HG02885 (cell line): ENCODE measurements at regions not wholly inside any gene's neighbourhood (a gene's known extent, or its start where the extent isn't known, plus 50 kb on each side); places are given as distances from the start of the nearest gene placed in this dataset.

Source experiments
- ATAC-seq: cut with Tn5 transposase; IDR thresholded peaks from one replicate; pipeline ENCODE4 v1.9.1; 2021; ENCODE audit warnings: mild to moderate bottlenecking; ENCODE audit not compliant: unreplicated experiment, poor library complexity

- no peak for ATAC-seq
Measured at GRCh38 chr7:25970911-25971310, 181.1 kb upstream of the NFE2L3 start.

GRCh38 chr7:25976630-25977029, 175.4 kb upstream of the NFE2L3 start:
- no peak for ATAC-seq

- no peak for ATAC-seq
Measured at GRCh38 chr7:25978466-25978865, 173.5 kb upstream of the NFE2L3 start.

GRCh38 chr7:25979605-25980004, 172.4 kb upstream of the NFE2L3 start:
- ATAC-seq, result no peak

GRCh38 chr7:25982684-25983083, 169.3 kb upstream of the NFE2L3 start:
- ATAC-seq, result no peak

- no peak for ATAC-seq
Measured at GRCh38 chr7:25985196-25985595, 166.8 kb upstream of the NFE2L3 start.

GRCh38 chr7:25988640-25989039, 163.4 kb upstream of the NFE2L3 start:
- no peak for ATAC-seq

GRCh38 chr7:25989140-25989705, 162.8 kb upstream of the NFE2L3 start:
- no peak for ATAC-seq

GRCh38 chr7:25994433-25994994, 157.5 kb upstream of the NFE2L3 start:
- no peak for ATAC-seq

GRCh38 chr7:25995216-25995615, 156.8 kb upstream of the NFE2L3 start:
- no peak for ATAC-seq

GRCh38 chr7:25996006-25996408, 156.0 kb upstream of the NFE2L3 start:
- no peak for ATAC-seq

- ATAC-seq, result no peak
Measured at GRCh38 chr7:25998499-25998898, 153.5 kb upstream of the NFE2L3 start.

GRCh38 chr7:26000841-26001240, 151.2 kb upstream of the NFE2L3 start:
- ATAC-seq, result no peak

GRCh38 chr7:26001662-26002244, 150.2 kb upstream of the NFE2L3 start:
- ATAC-seq, result no peak

GRCh38 chr7:26005683-26006410, 146.2 kb upstream of the NFE2L3 start:
- ATAC-seq, result no peak

GRCh38 chr7:26006426-26006825, 145.6 kb upstream of the NFE2L3 start:
- ATAC-seq, result no peak

GRCh38 chr7:26007510-26007909, 144.5 kb upstream of the NFE2L3 start:
- ATAC-seq, result no peak

- ATAC-seq, result no peak
Measured at GRCh38 chr7:26008428-26008827, 143.6 kb upstream of the NFE2L3 start.

- ATAC-seq, result peak; percentile 69
Measured at GRCh38 chr7:26011039-26011696, 140.8 kb upstream of the NFE2L3 start.

- no peak for ATAC-seq
Measured at GRCh38 chr7:26013551-26014083, 138.4 kb upstream of the NFE2L3 start.

GRCh38 chr7:26022982-26023381, 129.0 kb upstream of the NFE2L3 start:
- ATAC-seq, result no peak
